ENCODE measurements at regions not wholly inside any gene's neighbourhood (a gene's known extent, or its start where the extent isn't known, plus 50 kb on each side); places are given as distances from the start of the nearest gene placed in this dataset.

- Histone ChIP-seq H3K4me3 (ENCODE audit: low read depth, low read length) (no peak overlapping the region), H3K4me1 (ENCODE audit: control insufficient read depth, insufficient read depth, low read length, poor library complexity, severe bottlenecking) (no peaks in the 10 kb centered on the region), H3K27ac (ENCODE audit: insufficient read depth, low read length, poor library complexity, severe bottlenecking) (no peak overlapping the region), H3K36me3 (ENCODE audit: control insufficient read depth, insufficient read depth, low read length) (no peaks in the 10 kb centered on the region), H3K9me3 (ENCODE audit: control insufficient read depth in 2 of 2, low read length in 2 of 2) (no peaks in the 10 kb centered on the region), H3K27me3 (ENCODE audit: control insufficient read depth, insufficient read depth, low read length) (peaks cover 4% of the 10 kb centered on the region)
- Mint-ChIP-seq H3K4me3 (no peak overlapping the region), H3K27me3 (peaks cover 31% of the 10 kb centered on the region), H3K27ac (no peak overlapping the region), H3K36me3 (no peaks in the 10 kb centered on the region), H3K4me1 (no peaks in the 10 kb centered on the region), H3K9me3 (peaks cover 0 to 6% (median 0%) of the 10 kb centered on the region in 7 donors)
- DNase-seq = no peak
- no peak for ATAC-seq (ENCODE audit: low read depth in 2 of 2)
Measured at GRCh38 chr11:33965032-33965431, 73.2 kb upstream of the LMO2 start.

- H3K27me3 ChIP-seq (ENCODE audit: control insufficient read depth, insufficient read depth, low read length) = peaks cover 5% of the 10 kb centered on the region
- H3K9me3 ChIP-seq (ENCODE audit: control insufficient read depth in 2 of 2, low read length in 2 of 2) = no peaks in the 10 kb centered on the region
- H3K4me1 Mint-ChIP-seq = no peaks in the 10 kb centered on the region
- H3K36me3 Mint-ChIP-seq = no peaks in the 10 kb centered on the region
- H3K4me3 Mint-ChIP-seq = no peak overlapping the region
- peaks cover 0 to 1% (median 0%) of the 10 kb centered on the region in 7 donors for H3K9me3 Mint-ChIP-seq
- H3K27ac Mint-ChIP-seq = no peak overlapping the region
- peaks cover 24% of the 10 kb centered on the region for H3K27me3 Mint-ChIP-seq
- ATAC-seq (ENCODE audit: low read depth in 2 of 2) = no peak
- no peak overlapping the region for H3K4me3 ChIP-seq (ENCODE audit: low read depth, low read length)
- no peak for DNase-seq
- H3K36me3 ChIP-seq (ENCODE audit: control insufficient read depth, insufficient read depth, low read length) = no peaks in the 10 kb centered on the region
- no peaks in the 10 kb centered on the region for H3K4me1 ChIP-seq (ENCODE audit: control insufficient read depth, insufficient read depth, low read length, poor library complexity, severe bottlenecking)
- no peak overlapping the region for H3K27ac ChIP-seq (ENCODE audit: insufficient read depth, low read length, poor library complexity, severe bottlenecking)
Measured at GRCh38 chr11:33959855-33960400, 68.1 kb upstream of the LMO2 start.

- no peak for DNase-seq
- peaks cover 0 to 3% (median 0%) of the 10 kb centered on the region in 7 donors for H3K9me3 Mint-ChIP-seq
Measured at GRCh38 chr11:33957304-33957917, 65.5 kb upstream of the LMO2 start.

GRCh38 chr11:33956611-33957010 is 64.7 kb upstream of the LMO2 start:
- DNase-seq (no peak), ATAC-seq (ENCODE audit: low read depth in 2 of 2) (no peak)
- Histone ChIP-seq H3K27me3 (ENCODE audit: control insufficient read depth, insufficient read depth, low read length) (peaks cover 3% of the 10 kb centered on the region), H3K4me1 (ENCODE audit: control insufficient read depth, insufficient read depth, low read length, poor library complexity, severe bottlenecking) (no peaks in the 10 kb centered on the region), H3K9me3 (ENCODE audit: control insufficient read depth in 2 of 2, low read length in 2 of 2) (no peaks in the 10 kb centered on the region), H3K36me3 (ENCODE audit: control insufficient read depth, insufficient read depth, low read length) (no peaks in the 10 kb centered on the region), H3K27ac (ENCODE audit: insufficient read depth, low read length, poor library complexity, severe bottlenecking) (no peak overlapping the region), H3K4me3 (ENCODE audit: low read depth, low read length) (no peak overlapping the region)
- H3K27me3 Mint-ChIP-seq = peaks cover 29% of the 10 kb centered on the region
- H3K4me1 Mint-ChIP-seq = no peaks in the 10 kb centered on the region
- H3K27ac Mint-ChIP-seq = no peak overlapping the region
- peaks cover 0 to 3% (median 0%) of the 10 kb centered on the region in 7 donors for H3K9me3 Mint-ChIP-seq
- no peak overlapping the region for H3K4me3 Mint-ChIP-seq
- H3K36me3 Mint-ChIP-seq = no peaks in the 10 kb centered on the region

More at GRCh38 chr11:33957304-33957917, 65.5 kb upstream of the LMO2 start:
- Mint-ChIP-seq H3K27me3 (peaks cover 30% of the 10 kb centered on the region), H3K36me3 (no peaks in the 10 kb centered on the region), H3K4me3 (no peak overlapping the region), H3K4me1 (no peaks in the 10 kb centered on the region), H3K27ac (no peak overlapping the region)
- no peaks in the 10 kb centered on the region for H3K9me3 ChIP-seq (ENCODE audit: control insufficient read depth in 2 of 2, low read length in 2 of 2)
- no peak for ATAC-seq (ENCODE audit: low read depth in 2 of 2)
- H3K27me3 ChIP-seq (ENCODE audit: control insufficient read depth, insufficient read depth, low read length) = peaks cover 3% of the 10 kb centered on the region
- H3K4me1 ChIP-seq (ENCODE audit: control insufficient read depth, insufficient read depth, low read length, poor library complexity, severe bottlenecking) = no peaks in the 10 kb centered on the region
- no peak overlapping the region for H3K4me3 ChIP-seq (ENCODE audit: low read depth, low read length)
- no peaks in the 10 kb centered on the region for H3K36me3 ChIP-seq (ENCODE audit: control insufficient read depth, insufficient read depth, low read length)
- no peak overlapping the region for H3K27ac ChIP-seq (ENCODE audit: insufficient read depth, low read length, poor library complexity, severe bottlenecking)

GRCh38 chr11:33953289-33953688 is 61.4 kb upstream of the LMO2 start:
- no peaks in the 10 kb centered on the region for H3K4me1 Mint-ChIP-seq
- no peak for ATAC-seq (ENCODE audit: low read depth in 2 of 2)

GRCh38 chr11:33952805-33953204 is 60.9 kb upstream of the LMO2 start:
- Histone ChIP-seq H3K4me3 (ENCODE audit: low read depth, low read length) (no peak overlapping the region), H3K9me3 (ENCODE audit: control insufficient read depth in 2 of 2, low read length in 2 of 2) (no peaks in the 10 kb centered on the region), H3K4me1 (ENCODE audit: control insufficient read depth, insufficient read depth, low read length, poor library complexity, severe bottlenecking) (no peaks in the 10 kb centered on the region), H3K36me3 (ENCODE audit: control insufficient read depth, insufficient read depth, low read length) (no peaks in the 10 kb centered on the region), H3K27ac (ENCODE audit: insufficient read depth, low read length, poor library complexity, severe bottlenecking) (no peak overlapping the region), H3K27me3 (ENCODE audit: control insufficient read depth, insufficient read depth, low read length) (peaks cover 3% of the 10 kb centered on the region)
- H3K4me3 Mint-ChIP-seq = no peak overlapping the region
- no peaks in the 10 kb centered on the region for H3K36me3 Mint-ChIP-seq
- no peak for DNase-seq
- ATAC-seq (ENCODE audit: low read depth in 2 of 2) = no peak
- H3K9me3 Mint-ChIP-seq = peaks cover 0 to 3% (median 0%) of the 10 kb centered on the region in 7 donors
- H3K4me1 Mint-ChIP-seq = no peaks in the 10 kb centered on the region
- H3K27me3 Mint-ChIP-seq = peaks cover 23% of the 10 kb centered on the region
- no peak overlapping the region for H3K27ac Mint-ChIP-seq

More at GRCh38 chr11:33953289-33953688, 61.4 kb upstream of the LMO2 start:
- Histone ChIP-seq H3K4me3 (ENCODE audit: low read depth, low read length) (no peak overlapping the region), H3K36me3 (ENCODE audit: control insufficient read depth, insufficient read depth, low read length) (no peaks in the 10 kb centered on the region), H3K4me1 (ENCODE audit: control insufficient read depth, insufficient read depth, low read length, poor library complexity, severe bottlenecking) (no peaks in the 10 kb centered on the region), H3K9me3 (ENCODE audit: control insufficient read depth in 2 of 2, low read length in 2 of 2) (no peaks in the 10 kb centered on the region), H3K27ac (ENCODE audit: insufficient read depth, low read length, poor library complexity, severe bottlenecking) (no peak overlapping the region), H3K27me3 (ENCODE audit: control insufficient read depth, insufficient read depth, low read length) (peaks cover 3% of the 10 kb centered on the region)
- H3K36me3 Mint-ChIP-seq = no peaks in the 10 kb centered on the region
- DNase-seq = no peak
- H3K4me3 Mint-ChIP-seq = no peak overlapping the region
- H3K27me3 Mint-ChIP-seq = peaks cover 21% of the 10 kb centered on the region
- H3K27ac Mint-ChIP-seq = no peak overlapping the region
- peaks cover 0 to 3% (median 0%) of the 10 kb centered on the region in 7 donors for H3K9me3 Mint-ChIP-seq

- Mint-ChIP-seq H3K4me3 (no peak overlapping the region), H3K4me1 (no peaks in the 10 kb centered on the region), H3K27me3 (peaks cover 14% of the 10 kb centered on the region), H3K9me3 (peaks cover 0 to 3% (median 0%) of the 10 kb centered on the region in 7 donors), H3K27ac (no peak overlapping the region), H3K36me3 (no peaks in the 10 kb centered on the region)
- Histone ChIP-seq H3K27ac (ENCODE audit: insufficient read depth, low read length, poor library complexity, severe bottlenecking) (no peak overlapping the region), H3K4me3 (ENCODE audit: low read depth, low read length) (no peak overlapping the region), H3K9me3 (ENCODE audit: control insufficient read depth in 2 of 2, low read length in 2 of 2) (no peaks in the 10 kb centered on the region), H3K27me3 (ENCODE audit: control insufficient read depth, insufficient read depth, low read length) (peaks cover 2% of the 10 kb centered on the region), H3K4me1 (ENCODE audit: control insufficient read depth, insufficient read depth, low read length, poor library complexity, severe bottlenecking) (no peaks in the 10 kb centered on the region), H3K36me3 (ENCODE audit: control insufficient read depth, insufficient read depth, low read length) (no peaks in the 10 kb centered on the region)
- no peak for ATAC-seq (ENCODE audit: low read depth in 2 of 2)
- no peak for DNase-seq
Measured at GRCh38 chr11:33949252-33949913, 57.5 kb upstream of the LMO2 start.

- Histone ChIP-seq H3K4me3 (ENCODE audit: low read depth, low read length) (no peak overlapping the region), H3K36me3 (ENCODE audit: control insufficient read depth, insufficient read depth, low read length) (no peaks in the 10 kb centered on the region), H3K4me1 (ENCODE audit: control insufficient read depth, insufficient read depth, low read length, poor library complexity, severe bottlenecking) (no peaks in the 10 kb centered on the region), H3K9me3 (ENCODE audit: control insufficient read depth in 2 of 2, low read length in 2 of 2) (no peaks in the 10 kb centered on the region), H3K27me3 (ENCODE audit: control insufficient read depth, insufficient read depth, low read length) (no peaks in the 10 kb centered on the region), H3K27ac (ENCODE audit: insufficient read depth, low read length, poor library complexity, severe bottlenecking) (no peak overlapping the region)
- Mint-ChIP-seq H3K4me1 (no peaks in the 10 kb centered on the region), H3K4me3 (no peak overlapping the region), H3K27me3 (peaks cover 9% of the 10 kb centered on the region), H3K36me3 (no peaks in the 10 kb centered on the region), H3K27ac (no peak overlapping the region), H3K9me3 (no peaks in the 10 kb centered on the region)
- no peak for ATAC-seq (ENCODE audit: low read depth in 2 of 2)
- no peak for DNase-seq
Measured at GRCh38 chr11:33948494-33948893, 56.6 kb upstream of the LMO2 start.

All from CD4-positive, CD25-positive, alpha-beta regulatory T cell (primary cell).